ENCODE measurements at regions not wholly inside any gene's neighbourhood (a gene's known extent, or its start where the extent isn't known, plus 50 kb on each side); places are given as distances from the start of the nearest gene placed in this dataset.

GRCh38 chr20:56896447-56896846 lies 267.3 kb downstream of the TFAP2C start:
- BruUV-seq (replicated peaks): no TSS peak
- 0 out of 2 replicates have a peak, but pooled peaks cover 3% of the 10 kb centered on the region for H3K27me3 ChIP-seq (ENCODE audit: insufficient read depth, low read length)
- H3K4me2 ChIP-seq (ENCODE audit: low read length): no peak overlapping the region
- RAD21 ChIA-PET (ENCODE audit: low non-redundant PET in 1 of 2, low total read pairs in 2 of 2, uncharacterized antibody in 2 of 2, unreplicated experiment in 2 of 2): no interaction called here
- H3K36me3 ChIP-seq (ENCODE audit: control insufficient read depth in 1 of 2, insufficient read depth in 2 of 2, low read length in 2 of 2): no peaks in the 10 kb centered on the region
- DNase-seq (ENCODE audit: low read depth, low spot score) (no peak), ATAC-seq (no peak)
- no peak overlapping the region for H3K27ac ChIP-seq (ENCODE audit: low read depth, low read length)
- no peak overlapping the region for H2AFZ ChIP-seq (ENCODE audit: low read depth, low read length, poor library complexity, severe bottlenecking)
- no peaks in the 10 kb centered on the region for H3K9me2 ChIP-seq (ENCODE audit: insufficient read depth)
- POLR2A ChIA-PET: no interaction called here
- H4K20me1 ChIP-seq (ENCODE audit: insufficient read depth): no peaks in the 10 kb centered on the region
- TF ChIP-seq TCF7L2 (IDR thresholded peaks at IDR 0.05; ENCODE audit: borderline replicate concordance, extremely low read depth, insufficient read depth, insufficient read length) (no peak), EZH2 (IDR thresholded peaks at IDR 0.05) (no peak), POLR2AphosphoS5 (IDR thresholded peaks at IDR 0.05; ENCODE audit: low read depth, low read length) (no peak), REST (IDR thresholded peaks at IDR 0.05; ENCODE audit: low read depth) (no peak), SIN3A (IDR thresholded peaks at IDR 0.05; ENCODE audit: low read depth) (no peak), POLR2A (IDR thresholded peaks at IDR 0.05; ENCODE audit: borderline replicate concordance, extremely low read depth, insufficient read depth, insufficient read length) (no peak), SP1 (IDR thresholded peaks at IDR 0.05; ENCODE audit: low read depth) (no peak), MAX (IDR thresholded peaks at IDR 0.05) (no peak), ZNF274 (IDR thresholded peaks at IDR 0.05; ENCODE audit: low read depth, low read length) (no peak), EGR1 (IDR thresholded peaks at IDR 0.05; ENCODE audit: low read depth) (no peak)
- no peaks in the 10 kb centered on the region for H3K9me3 ChIP-seq (ENCODE audit: control insufficient read depth in 1 of 2, insufficient read depth in 1 of 2, low read depth in 1 of 2, low read length in 2 of 2)
- CTCF ChIA-PET: no interaction called here
- intact Hi-C loops (cut with micrococcal nuclease): no loop called here
- H3K4me1 ChIP-seq (ENCODE audit: control insufficient read depth in 1 of 2, insufficient read depth in 2 of 2, low read length in 2 of 2): no peaks in the 10 kb centered on the region
- H3K79me2 ChIP-seq (ENCODE audit: insufficient read depth, low read length): no peaks in the 10 kb centered on the region
- no peak overlapping the region for H3K9ac ChIP-seq (ENCODE audit: low read length)
- H3K4me3 ChIP-seq (replicated peaks in 1 of 2; ENCODE audit: low read depth in 1 of 2, low read length in 2 of 2): no peak overlapping the region
